ENCODE measurements at regions not wholly inside any gene's neighbourhood (a gene's known extent, or its start where the extent isn't known, plus 50 kb on each side); places are given as distances from the start of the nearest gene placed in this dataset.

DNA sequence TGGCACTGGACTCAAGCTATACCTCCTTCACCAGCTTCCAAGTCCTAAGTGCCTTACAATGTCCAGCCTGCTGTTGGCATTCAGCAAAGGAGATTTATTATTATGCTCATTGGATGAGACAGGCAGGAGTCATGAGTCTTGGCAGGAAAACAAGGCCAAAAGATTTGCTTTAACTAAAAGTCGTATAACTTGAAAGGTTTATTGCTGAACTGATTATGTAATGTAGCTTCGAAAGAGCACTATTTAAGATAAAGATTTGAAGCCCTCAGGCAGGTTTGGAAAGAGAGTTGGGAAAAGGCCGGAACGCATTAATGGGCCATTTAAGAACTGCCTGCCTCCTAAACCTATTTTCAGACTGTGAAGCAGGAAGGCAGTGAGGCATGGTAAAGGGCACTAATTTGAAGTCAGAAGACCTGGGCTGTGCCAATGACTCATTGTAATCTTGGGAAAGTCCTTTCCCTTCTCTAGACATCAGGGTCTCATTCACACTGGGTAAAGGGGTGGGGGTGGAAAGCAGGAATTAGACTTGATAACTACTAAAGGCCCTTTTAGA, 280.5 kb upstream of the EDA2R start (continued):
- TF ChIP-seq, protein P1, sequence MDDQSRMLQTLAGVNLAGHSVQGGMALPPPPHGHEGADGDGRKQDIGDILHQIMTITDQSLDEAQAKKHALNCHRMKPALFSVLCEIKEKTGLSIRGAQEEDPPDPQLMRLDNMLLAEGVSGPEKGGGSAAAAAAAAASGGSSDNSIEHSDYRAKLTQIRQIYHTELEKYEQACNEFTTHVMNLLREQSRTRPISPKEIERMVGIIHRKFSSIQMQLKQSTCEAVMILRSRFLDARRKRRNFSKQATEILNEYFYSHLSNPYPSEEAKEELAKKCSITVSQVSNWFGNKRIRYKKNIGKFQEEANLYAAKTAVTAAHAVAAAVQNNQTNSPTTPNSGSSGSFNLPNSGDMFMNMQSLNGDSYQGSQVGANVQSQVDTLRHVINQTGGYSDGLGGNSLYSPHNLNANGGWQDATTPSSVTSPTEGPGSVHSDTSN (IDR thresholded peaks at IDR 0.05): no peak
- TF ChIP-seq, protein P2, sequence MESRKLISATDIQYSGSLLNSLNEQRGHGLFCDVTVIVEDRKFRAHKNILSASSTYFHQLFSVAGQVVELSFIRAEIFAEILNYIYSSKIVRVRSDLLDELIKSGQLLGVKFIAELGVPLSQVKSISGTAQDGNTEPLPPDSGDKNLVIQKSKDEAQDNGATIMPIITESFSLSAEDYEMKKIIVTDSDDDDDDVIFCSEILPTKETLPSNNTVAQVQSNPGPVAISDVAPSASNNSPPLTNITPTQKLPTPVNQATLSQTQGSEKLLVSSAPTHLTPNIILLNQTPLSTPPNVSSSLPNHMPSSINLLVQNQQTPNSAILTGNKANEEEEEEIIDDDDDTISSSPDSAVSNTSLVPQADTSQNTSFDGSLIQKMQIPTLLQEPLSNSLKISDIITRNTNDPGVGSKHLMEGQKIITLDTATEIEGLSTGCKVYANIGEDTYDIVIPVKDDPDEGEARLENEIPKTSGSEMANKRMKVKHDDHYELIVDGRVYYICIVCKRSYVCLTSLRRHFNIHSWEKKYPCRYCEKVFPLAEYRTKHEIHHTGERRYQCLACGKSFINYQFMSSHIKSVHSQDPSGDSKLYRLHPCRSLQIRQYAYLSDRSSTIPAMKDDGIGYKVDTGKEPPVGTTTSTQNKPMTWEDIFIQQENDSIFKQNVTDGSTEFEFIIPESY (IDR thresholded peaks at IDR 0.05; ENCODE audit: borderline replicate concordance, low read depth): no peak
- TF ChIP-seq SMC3 (IDR thresholded peaks at IDR 0.05; ENCODE audit: low read depth, low read length) (no peak), ELF1 (IDR thresholded peaks at IDR 0.05) (no peak), NFIC (IDR thresholded peaks at IDR 0.05; ENCODE audit: borderline replicate concordance) (no peak)
- TF ChIP-seq, protein P3, sequence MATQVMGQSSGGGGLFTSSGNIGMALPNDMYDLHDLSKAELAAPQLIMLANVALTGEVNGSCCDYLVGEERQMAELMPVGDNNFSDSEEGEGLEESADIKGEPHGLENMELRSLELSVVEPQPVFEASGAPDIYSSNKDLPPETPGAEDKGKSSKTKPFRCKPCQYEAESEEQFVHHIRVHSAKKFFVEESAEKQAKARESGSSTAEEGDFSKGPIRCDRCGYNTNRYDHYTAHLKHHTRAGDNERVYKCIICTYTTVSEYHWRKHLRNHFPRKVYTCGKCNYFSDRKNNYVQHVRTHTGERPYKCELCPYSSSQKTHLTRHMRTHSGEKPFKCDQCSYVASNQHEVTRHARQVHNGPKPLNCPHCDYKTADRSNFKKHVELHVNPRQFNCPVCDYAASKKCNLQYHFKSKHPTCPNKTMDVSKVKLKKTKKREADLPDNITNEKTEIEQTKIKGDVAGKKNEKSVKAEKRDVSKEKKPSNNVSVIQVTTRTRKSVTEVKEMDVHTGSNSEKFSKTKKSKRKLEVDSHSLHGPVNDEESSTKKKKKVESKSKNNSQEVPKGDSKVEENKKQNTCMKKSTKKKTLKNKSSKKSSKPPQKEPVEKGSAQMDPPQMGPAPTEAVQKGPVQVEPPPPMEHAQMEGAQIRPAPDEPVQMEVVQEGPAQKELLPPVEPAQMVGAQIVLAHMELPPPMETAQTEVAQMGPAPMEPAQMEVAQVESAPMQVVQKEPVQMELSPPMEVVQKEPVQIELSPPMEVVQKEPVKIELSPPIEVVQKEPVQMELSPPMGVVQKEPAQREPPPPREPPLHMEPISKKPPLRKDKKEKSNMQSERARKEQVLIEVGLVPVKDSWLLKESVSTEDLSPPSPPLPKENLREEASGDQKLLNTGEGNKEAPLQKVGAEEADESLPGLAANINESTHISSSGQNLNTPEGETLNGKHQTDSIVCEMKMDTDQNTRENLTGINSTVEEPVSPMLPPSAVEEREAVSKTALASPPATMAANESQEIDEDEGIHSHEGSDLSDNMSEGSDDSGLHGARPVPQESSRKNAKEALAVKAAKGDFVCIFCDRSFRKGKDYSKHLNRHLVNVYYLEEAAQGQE (IDR thresholded peaks at IDR 0.05; ENCODE audit: low read depth, low read length): no peak

DNA sequence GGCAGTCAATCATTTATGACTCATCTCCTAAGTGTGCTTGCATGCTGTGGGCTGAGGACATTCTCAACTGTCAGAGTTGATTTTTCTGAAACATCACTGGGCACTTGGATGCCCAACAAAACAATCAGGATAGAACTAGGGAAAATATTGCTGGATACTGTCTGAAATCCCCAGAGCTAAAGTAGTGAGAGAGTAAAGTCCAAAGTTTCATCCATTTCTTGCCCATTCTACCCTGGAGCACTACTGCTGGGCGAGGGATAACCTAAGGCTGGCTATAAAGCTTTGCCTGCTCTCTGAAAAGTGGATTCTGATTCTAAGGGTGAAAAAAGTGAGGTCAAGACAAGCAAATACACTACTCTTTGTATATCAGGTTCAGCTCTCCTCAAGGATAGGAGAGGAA, 279.6 kb upstream of the EDA2R start:
- Histone ChIP-seq H3F3A (replicated peaks; ENCODE audit: insufficient read depth) (no peaks in the 10 kb centered on the region), H3K27me3 (ENCODE audit: insufficient read depth) (no peaks in the 10 kb centered on the region), H3K9me2 (no peaks in the 10 kb centered on the region), H3K9me3 (no peaks in the 10 kb centered on the region), H4K20me1 (ENCODE audit: insufficient read depth) (no peaks in the 10 kb centered on the region), H3K4me1 (ENCODE audit: control insufficient read depth in 1 of 2, insufficient read depth in 2 of 2, low read depth in 1 of 2, low read length in 1 of 2) (no peaks in the 10 kb centered on the region), H3K4me2 (no peak overlapping the region), H3K79me2 (ENCODE audit: insufficient read depth) (no peaks in the 10 kb centered on the region), H2AFZ (ENCODE audit: low read depth) (no peak overlapping the region), H3K27ac (ENCODE audit: low read depth in 2 of 2, low read length in 1 of 2) (no peak overlapping the region), H3K4me3 (ENCODE audit: low read depth in 2 of 2, low read length in 1 of 2) (no peak overlapping the region), H3K9ac (no peak overlapping the region), H3K36me3 (replicated peaks in 1 of 2; ENCODE audit: control insufficient read depth in 1 of 2, insufficient read depth in 2 of 2, low read length in 1 of 2) (no peaks in the 10 kb centered on the region)
- POLR2A ChIA-PET: no interaction called here
- CTCF ChIA-PET: no interaction called here
- no peak for DNase-seq
- TF ChIP-seq, protein P1 (IDR thresholded peaks at IDR 0.05): no peak
- TF ChIP-seq FOSL2 (IDR thresholded peaks at IDR 0.05; ENCODE audit: borderline replicate concordance, low read depth): no peak
- 0% methylated on average over 1 of the region's 1 CpG for WGBS (ENCODE audit: low lambda C conversion rate)

Data from SK-N-SH (cell line).